ENCODE measurements at regions not wholly inside any gene's neighbourhood (a gene's known extent, or its start where the extent isn't known, plus 50 kb on each side); places are given as distances from the start of the nearest gene placed in this dataset.

DNA sequence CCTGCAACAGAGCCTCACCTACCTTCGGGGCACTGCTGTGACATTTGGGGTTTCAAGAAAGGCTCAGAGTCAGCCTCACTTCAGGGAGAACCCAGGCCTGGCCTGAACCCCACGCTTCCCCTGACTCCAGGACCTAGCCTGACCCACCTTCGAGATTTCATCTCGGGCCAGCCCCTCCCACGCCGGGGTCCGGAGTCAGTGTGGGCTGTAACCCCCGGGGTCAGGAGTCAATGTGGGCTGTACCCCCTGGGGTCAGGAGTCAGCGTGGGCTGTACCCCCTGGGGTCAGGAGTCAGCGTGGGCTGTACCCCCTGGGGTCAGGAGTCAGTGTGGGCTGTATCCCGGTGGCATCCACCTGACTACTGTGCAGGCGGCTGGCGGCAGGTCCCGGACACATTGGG, 183.0 kb upstream of the RAB4A start:
- no peaks in the 10 kb centered on the region for H3K27me3 ChIP-seq (ENCODE audit: insufficient read depth, low read depth, low read length)
- no peak overlapping the region for H3K4me3 ChIP-seq (ENCODE audit: low read length)
- no peaks in the 10 kb centered on the region for H3K79me2 ChIP-seq (replicated peaks; ENCODE audit: insufficient read depth, low read length)
- H2AFZ ChIP-seq (ENCODE audit: low read depth, low read length): no peak overlapping the region
- no peak overlapping the region for H3K9ac ChIP-seq (ENCODE audit: low read length)
- H3K9me2 ChIP-seq (ENCODE audit: insufficient read depth, low read length): no peaks in the 10 kb centered on the region
- H3K36me3 ChIP-seq (ENCODE audit: insufficient read depth, low read length): no peaks in the 10 kb centered on the region
- TF ChIP-seq, protein P1, sequence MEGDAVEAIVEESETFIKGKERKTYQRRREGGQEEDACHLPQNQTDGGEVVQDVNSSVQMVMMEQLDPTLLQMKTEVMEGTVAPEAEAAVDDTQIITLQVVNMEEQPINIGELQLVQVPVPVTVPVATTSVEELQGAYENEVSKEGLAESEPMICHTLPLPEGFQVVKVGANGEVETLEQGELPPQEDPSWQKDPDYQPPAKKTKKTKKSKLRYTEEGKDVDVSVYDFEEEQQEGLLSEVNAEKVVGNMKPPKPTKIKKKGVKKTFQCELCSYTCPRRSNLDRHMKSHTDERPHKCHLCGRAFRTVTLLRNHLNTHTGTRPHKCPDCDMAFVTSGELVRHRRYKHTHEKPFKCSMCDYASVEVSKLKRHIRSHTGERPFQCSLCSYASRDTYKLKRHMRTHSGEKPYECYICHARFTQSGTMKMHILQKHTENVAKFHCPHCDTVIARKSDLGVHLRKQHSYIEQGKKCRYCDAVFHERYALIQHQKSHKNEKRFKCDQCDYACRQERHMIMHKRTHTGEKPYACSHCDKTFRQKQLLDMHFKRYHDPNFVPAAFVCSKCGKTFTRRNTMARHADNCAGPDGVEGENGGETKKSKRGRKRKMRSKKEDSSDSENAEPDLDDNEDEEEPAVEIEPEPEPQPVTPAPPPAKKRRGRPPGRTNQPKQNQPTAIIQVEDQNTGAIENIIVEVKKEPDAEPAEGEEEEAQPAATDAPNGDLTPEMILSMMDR (IDR thresholded peaks at IDR 0.05; ENCODE audit: poor library complexity, severe bottlenecking): no peak
- no peaks in the 10 kb centered on the region for H3F3A ChIP-seq (ENCODE audit: insufficient read depth, low read length, poor library complexity, severe bottlenecking)
- no peak overlapping the region for H3K4me2 ChIP-seq (ENCODE audit: low read length)
- no peaks in the 10 kb centered on the region for H4K20me1 ChIP-seq (ENCODE audit: insufficient read depth)
- H3K27ac ChIP-seq (ENCODE audit: low read length): no peak overlapping the region
- no peaks in the 10 kb centered on the region for H3K9me3 ChIP-seq (ENCODE audit: low read length)

DNA sequence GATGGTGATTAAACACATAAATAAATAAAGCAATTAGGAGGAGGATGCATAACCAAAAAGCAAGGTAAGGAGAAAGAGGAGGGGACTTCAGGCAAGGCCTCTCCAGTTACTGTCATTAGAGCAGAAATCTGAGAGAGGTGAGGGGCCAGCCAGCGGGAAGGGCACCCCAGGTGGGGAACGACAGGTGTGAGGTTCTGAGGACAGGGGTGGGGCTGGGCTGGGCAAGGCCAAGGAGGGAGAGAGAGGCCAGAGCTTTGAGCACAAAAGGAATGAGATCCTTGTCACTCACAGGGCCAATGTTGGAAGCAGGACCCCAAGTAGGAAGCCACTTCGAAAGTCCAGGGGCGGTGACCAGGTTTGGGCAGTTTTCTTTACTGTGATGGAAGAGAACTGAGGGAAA, 182.2 kb upstream of the RAB4A start:
- H3K27ac ChIP-seq (ENCODE audit: low read length): no peak overlapping the region
- no peaks in the 10 kb centered on the region for H3K36me3 ChIP-seq (ENCODE audit: insufficient read depth, low read length)
- H3K79me2 ChIP-seq (replicated peaks; ENCODE audit: insufficient read depth, low read length): no peaks in the 10 kb centered on the region
- H3K27me3 ChIP-seq (ENCODE audit: insufficient read depth, low read depth, low read length): no peaks in the 10 kb centered on the region
- no peak for TF ChIP-seq RAD21 (conservative IDR thresholded peaks at IDR 0.05)
- TF ChIP-seq TAF1 (IDR thresholded peaks at IDR 0.05; ENCODE audit: low read depth): no peak
- TF ChIP-seq, protein P2, sequence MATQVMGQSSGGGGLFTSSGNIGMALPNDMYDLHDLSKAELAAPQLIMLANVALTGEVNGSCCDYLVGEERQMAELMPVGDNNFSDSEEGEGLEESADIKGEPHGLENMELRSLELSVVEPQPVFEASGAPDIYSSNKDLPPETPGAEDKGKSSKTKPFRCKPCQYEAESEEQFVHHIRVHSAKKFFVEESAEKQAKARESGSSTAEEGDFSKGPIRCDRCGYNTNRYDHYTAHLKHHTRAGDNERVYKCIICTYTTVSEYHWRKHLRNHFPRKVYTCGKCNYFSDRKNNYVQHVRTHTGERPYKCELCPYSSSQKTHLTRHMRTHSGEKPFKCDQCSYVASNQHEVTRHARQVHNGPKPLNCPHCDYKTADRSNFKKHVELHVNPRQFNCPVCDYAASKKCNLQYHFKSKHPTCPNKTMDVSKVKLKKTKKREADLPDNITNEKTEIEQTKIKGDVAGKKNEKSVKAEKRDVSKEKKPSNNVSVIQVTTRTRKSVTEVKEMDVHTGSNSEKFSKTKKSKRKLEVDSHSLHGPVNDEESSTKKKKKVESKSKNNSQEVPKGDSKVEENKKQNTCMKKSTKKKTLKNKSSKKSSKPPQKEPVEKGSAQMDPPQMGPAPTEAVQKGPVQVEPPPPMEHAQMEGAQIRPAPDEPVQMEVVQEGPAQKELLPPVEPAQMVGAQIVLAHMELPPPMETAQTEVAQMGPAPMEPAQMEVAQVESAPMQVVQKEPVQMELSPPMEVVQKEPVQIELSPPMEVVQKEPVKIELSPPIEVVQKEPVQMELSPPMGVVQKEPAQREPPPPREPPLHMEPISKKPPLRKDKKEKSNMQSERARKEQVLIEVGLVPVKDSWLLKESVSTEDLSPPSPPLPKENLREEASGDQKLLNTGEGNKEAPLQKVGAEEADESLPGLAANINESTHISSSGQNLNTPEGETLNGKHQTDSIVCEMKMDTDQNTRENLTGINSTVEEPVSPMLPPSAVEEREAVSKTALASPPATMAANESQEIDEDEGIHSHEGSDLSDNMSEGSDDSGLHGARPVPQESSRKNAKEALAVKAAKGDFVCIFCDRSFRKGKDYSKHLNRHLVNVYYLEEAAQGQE (IDR thresholded peaks at IDR 0.05; ENCODE audit: borderline replicate concordance): no peak
- no peak for TF ChIP-seq POLR2AphosphoS5 (IDR thresholded peaks at IDR 0.05)
- TF ChIP-seq MXI1 (conservative IDR thresholded peaks at IDR 0.05; ENCODE audit: poor library complexity, severe bottlenecking): no peak
- TF ChIP-seq, protein P1 (IDR thresholded peaks at IDR 0.05; ENCODE audit: poor library complexity, severe bottlenecking): no peak
- TF ChIP-seq EP300 (conservative IDR thresholded peaks at IDR 0.05; ENCODE audit: poor library complexity, severe bottlenecking): no peak
- no peak for TF ChIP-seq EZH2 (IDR thresholded peaks at IDR 0.05; ENCODE audit: borderline replicate concordance, insufficient read depth, low read length, poor library complexity, severe bottlenecking)
- no peak for TF ChIP-seq SMC3 (conservative IDR thresholded peaks at IDR 0.05; ENCODE audit: poor library complexity)
- H3K9ac ChIP-seq (ENCODE audit: low read length): no peak overlapping the region
- H3K4me3 ChIP-seq (ENCODE audit: low read length): no peak overlapping the region
- no peaks in the 10 kb centered on the region for H4K20me1 ChIP-seq (ENCODE audit: insufficient read depth)
- H3K4me2 ChIP-seq (ENCODE audit: low read length): no peak overlapping the region
- no peaks in the 10 kb centered on the region for H3K9me3 ChIP-seq (ENCODE audit: low read length)
- H3K9me2 ChIP-seq (ENCODE audit: insufficient read depth, low read length): no peaks in the 10 kb centered on the region
- no peaks in the 10 kb centered on the region for H3F3A ChIP-seq (ENCODE audit: insufficient read depth, low read length, poor library complexity, severe bottlenecking)
- H2AFZ ChIP-seq (ENCODE audit: low read depth, low read length): no peak overlapping the region
